Gastroesophageal sphincter (tissue), 3 donors: ENCODE measurements at regions not wholly inside any gene's neighbourhood (a gene's known extent, or its start where the extent isn't known, plus 50 kb on each side); places are given as distances from the start of the nearest gene placed in this dataset.

ENCODE experiments used
- CTCF ChIP-seq, 4 experiments: fragments of 200-600 bp in 2 of 4; fragments of 450-650 bp in 2 of 4; sonication (generic) in 1 of 4; IDR thresholded peaks; one replicate each; pipeline ENCODE4 v1.5.1; 2017 to 2019; ENCODE audit warnings: antibody characterized with exemption in 4 of 4, mild to moderate bottlenecking in 2 of 4, moderate library complexity in 2 of 4
- POLR2A ChIP-seq, 2 donors: fragments of 450-650 bp; IDR thresholded peaks; one replicate each; pipeline ENCODE4 v1.6.1; 2017; ENCODE audit warnings: antibody characterized with exemption in 2 of 2, mild to moderate bottlenecking in 2 of 2, moderate library complexity in 1 of 2
- POLR2AphosphoS5 ChIP-seq: sonication (generic); formaldehyde crosslinking; IDR thresholded peaks from one replicate; pipeline ENCODE4 v1.6.1; 2017; ENCODE audit warnings: antibody characterized with exemption

- TF ChIP-seq CTCF (IDR thresholded peaks at IDR 0.05) = no peak
- no peak for TF ChIP-seq POLR2AphosphoS5
- TF ChIP-seq POLR2A (IDR thresholded peaks at IDR 0.05) = no peak
Measured at GRCh38 chr1:164265232-164265631, 293.8 kb upstream of the PBX1 start.
